ENCODE measurements at regions not wholly inside any gene's neighbourhood (a gene's known extent, or its start where the extent isn't known, plus 50 kb on each side); places are given as distances from the start of the nearest gene placed in this dataset.

GRCh38 chr22:47356511-47357011 is 594.1 kb downstream of the TBC1D22A start:
- no peak for TF ChIP-seq POLR2AphosphoS5 (IDR thresholded peaks at IDR 0.05; ENCODE audit: low read depth)
- TF ChIP-seq STAT1 (IDR thresholded peaks at IDR 0.05; ENCODE audit: unreplicated experiment): no peak
- TF ChIP-seq, protein P1, sequence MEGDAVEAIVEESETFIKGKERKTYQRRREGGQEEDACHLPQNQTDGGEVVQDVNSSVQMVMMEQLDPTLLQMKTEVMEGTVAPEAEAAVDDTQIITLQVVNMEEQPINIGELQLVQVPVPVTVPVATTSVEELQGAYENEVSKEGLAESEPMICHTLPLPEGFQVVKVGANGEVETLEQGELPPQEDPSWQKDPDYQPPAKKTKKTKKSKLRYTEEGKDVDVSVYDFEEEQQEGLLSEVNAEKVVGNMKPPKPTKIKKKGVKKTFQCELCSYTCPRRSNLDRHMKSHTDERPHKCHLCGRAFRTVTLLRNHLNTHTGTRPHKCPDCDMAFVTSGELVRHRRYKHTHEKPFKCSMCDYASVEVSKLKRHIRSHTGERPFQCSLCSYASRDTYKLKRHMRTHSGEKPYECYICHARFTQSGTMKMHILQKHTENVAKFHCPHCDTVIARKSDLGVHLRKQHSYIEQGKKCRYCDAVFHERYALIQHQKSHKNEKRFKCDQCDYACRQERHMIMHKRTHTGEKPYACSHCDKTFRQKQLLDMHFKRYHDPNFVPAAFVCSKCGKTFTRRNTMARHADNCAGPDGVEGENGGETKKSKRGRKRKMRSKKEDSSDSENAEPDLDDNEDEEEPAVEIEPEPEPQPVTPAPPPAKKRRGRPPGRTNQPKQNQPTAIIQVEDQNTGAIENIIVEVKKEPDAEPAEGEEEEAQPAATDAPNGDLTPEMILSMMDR (conservative IDR thresholded peaks at IDR 0.05; ENCODE audit: low read depth in 2 of 2): no peak
- no peak for TF ChIP-seq EZH2 (IDR thresholded peaks at IDR 0.05; ENCODE audit: low read depth, unreplicated experiment)
- TF ChIP-seq, protein P2, sequence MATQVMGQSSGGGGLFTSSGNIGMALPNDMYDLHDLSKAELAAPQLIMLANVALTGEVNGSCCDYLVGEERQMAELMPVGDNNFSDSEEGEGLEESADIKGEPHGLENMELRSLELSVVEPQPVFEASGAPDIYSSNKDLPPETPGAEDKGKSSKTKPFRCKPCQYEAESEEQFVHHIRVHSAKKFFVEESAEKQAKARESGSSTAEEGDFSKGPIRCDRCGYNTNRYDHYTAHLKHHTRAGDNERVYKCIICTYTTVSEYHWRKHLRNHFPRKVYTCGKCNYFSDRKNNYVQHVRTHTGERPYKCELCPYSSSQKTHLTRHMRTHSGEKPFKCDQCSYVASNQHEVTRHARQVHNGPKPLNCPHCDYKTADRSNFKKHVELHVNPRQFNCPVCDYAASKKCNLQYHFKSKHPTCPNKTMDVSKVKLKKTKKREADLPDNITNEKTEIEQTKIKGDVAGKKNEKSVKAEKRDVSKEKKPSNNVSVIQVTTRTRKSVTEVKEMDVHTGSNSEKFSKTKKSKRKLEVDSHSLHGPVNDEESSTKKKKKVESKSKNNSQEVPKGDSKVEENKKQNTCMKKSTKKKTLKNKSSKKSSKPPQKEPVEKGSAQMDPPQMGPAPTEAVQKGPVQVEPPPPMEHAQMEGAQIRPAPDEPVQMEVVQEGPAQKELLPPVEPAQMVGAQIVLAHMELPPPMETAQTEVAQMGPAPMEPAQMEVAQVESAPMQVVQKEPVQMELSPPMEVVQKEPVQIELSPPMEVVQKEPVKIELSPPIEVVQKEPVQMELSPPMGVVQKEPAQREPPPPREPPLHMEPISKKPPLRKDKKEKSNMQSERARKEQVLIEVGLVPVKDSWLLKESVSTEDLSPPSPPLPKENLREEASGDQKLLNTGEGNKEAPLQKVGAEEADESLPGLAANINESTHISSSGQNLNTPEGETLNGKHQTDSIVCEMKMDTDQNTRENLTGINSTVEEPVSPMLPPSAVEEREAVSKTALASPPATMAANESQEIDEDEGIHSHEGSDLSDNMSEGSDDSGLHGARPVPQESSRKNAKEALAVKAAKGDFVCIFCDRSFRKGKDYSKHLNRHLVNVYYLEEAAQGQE (IDR thresholded peaks at IDR 0.05; ENCODE audit: unreplicated experiment): no peak
- no peak for TF ChIP-seq CREB1 (CRISPR knock-in tag; IDR thresholded peaks at IDR 0.05; ENCODE audit: low read depth)
- TF ChIP-seq EZH2phosphoT487 (IDR thresholded peaks at IDR 0.05; ENCODE audit: unreplicated experiment): no peak
- TF ChIP-seq JUNB (IDR thresholded peaks at IDR 0.05; ENCODE audit: unreplicated experiment): no peak
- TF ChIP-seq, protein P3, sequence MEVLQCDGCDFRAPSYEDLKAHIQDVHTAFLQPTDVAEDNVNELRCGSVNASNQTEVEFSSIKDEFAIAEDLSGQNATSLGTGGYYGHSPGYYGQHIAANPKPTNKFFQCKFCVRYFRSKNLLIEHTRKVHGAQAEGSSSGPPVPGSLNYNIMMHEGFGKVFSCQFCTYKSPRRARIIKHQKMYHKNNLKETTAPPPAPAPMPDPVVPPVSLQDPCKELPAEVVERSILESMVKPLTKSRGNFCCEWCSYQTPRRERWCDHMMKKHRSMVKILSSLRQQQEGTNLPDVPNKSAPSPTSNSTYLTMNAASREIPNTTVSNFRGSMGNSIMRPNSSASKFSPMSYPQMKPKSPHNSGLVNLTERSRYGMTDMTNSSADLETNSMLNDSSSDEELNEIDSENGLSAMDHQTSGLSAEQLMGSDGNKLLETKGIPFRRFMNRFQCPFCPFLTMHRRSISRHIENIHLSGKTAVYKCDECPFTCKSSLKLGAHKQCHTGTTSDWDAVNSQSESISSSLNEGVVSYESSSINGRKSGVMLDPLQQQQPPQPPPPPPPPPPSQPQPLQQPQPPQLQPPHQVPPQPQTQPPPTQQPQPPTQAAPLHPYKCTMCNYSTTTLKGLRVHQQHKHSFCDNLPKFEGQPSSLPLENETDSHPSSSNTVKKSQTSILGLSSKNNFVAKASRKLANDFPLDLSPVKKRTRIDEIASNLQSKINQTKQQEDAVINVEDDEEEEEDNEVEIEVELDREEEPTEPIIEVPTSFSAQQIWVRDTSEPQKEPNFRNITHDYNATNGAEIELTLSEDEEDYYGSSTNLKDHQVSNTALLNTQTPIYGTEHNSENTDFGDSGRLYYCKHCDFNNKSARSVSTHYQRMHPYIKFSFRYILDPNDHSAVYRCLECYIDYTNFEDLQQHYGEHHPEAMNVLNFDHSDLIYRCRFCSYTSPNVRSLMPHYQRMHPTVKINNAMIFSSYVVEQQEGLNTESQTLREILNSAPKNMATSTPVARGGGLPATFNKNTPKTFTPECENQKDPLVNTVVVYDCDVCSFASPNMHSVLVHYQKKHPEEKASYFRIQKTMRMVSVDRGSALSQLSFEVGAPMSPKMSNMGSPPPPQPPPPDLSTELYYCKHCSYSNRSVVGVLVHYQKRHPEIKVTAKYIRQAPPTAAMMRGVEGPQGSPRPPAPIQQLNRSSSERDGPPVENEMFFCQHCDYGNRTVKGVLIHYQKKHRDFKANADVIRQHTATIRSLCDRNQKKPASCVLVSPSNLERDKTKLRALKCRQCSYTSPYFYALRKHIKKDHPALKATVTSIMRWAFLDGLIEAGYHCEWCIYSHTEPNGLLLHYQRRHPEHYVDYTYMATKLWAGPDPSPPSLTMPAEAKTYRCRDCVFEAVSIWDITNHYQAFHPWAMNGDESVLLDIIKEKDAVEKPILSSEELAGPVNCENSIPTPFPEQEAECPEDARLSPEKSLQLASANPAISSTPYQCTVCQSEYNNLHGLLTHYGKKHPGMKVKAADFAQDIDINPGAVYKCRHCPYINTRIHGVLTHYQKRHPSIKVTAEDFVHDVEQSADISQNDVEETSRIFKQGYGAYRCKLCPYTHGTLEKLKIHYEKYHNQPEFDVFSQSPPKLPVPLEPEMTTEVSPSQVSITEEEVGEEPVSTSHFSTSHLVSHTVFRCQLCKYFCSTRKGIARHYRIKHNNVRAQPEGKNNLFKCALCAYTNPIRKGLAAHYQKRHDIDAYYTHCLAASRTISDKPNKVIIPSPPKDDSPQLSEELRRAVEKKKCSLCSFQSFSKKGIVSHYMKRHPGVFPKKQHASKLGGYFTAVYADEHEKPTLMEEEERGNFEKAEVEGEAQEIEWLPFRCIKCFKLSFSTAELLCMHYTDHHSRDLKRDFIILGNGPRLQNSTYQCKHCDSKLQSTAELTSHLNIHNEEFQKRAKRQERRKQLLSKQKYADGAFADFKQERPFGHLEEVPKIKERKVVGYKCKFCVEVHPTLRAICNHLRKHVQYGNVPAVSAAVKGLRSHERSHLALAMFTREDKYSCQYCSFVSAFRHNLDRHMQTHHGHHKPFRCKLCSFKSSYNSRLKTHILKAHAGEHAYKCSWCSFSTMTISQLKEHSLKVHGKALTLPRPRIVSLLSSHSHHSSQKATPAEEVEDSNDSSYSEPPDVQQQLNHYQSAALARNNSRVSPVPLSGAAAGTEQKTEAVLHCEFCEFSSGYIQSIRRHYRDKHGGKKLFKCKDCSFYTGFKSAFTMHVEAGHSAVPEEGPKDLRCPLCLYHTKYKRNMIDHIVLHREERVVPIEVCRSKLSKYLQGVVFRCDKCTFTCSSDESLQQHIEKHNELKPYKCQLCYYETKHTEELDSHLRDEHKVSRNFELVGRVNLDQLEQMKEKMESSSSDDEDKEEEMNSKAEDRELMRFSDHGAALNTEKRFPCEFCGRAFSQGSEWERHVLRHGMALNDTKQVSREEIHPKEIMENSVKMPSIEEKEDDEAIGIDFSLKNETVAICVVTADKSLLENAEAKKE (CRISPR knock-in tag; IDR thresholded peaks at IDR 0.05): no peak
- TF ChIP-seq NANOG (IDR thresholded peaks at IDR 0.05; ENCODE audit: borderline replicate concordance): no peak
- TF ChIP-seq ZNF331 (CRISPR knock-in tag; IDR thresholded peaks at IDR 0.05; ENCODE audit: low read depth): no peak

Data from GM23338 (cell line).